Thyroid gland (tissue), 4 donors: ENCODE measurements at regions not wholly inside any gene's neighbourhood (a gene's known extent, or its start where the extent isn't known, plus 50 kb on each side); places are given as distances from the start of the nearest gene placed in this dataset.

ENCODE experiments used
- CTCF ChIP-seq, 6 experiments: fragments of 200-600 bp in 3 of 6; fragments of 450-650 bp in 3 of 6; sonication (generic) in 3 of 6; IDR thresholded peaks; one replicate each; pipeline ENCODE4 v1.5.1; 2016 to 2019; ENCODE audit warnings: antibody characterized with exemption in 6 of 6, mild to moderate bottlenecking in 2 of 6, inconsistent platforms in 1 of 6, moderate library complexity in 1 of 6
- POLR2A ChIP-seq, 2 donors: fragments of 450-650 bp; IDR thresholded peaks; one replicate each; pipeline ENCODE4 v1.6.1; 2017; ENCODE audit warnings: antibody characterized with exemption in 2 of 2, mild to moderate bottlenecking in 2 of 2, moderate library complexity in 1 of 2

GRCh38 chr20:40632346-40632976 is 56.6 kb downstream of the MAFB start:
- no peak for TF ChIP-seq CTCF (IDR thresholded peaks at IDR 0.05)
- TF ChIP-seq POLR2A (IDR thresholded peaks at IDR 0.05) = no peak
